Kidney (tissue), 13 donors: ENCODE measurements at regions not wholly inside any gene's neighbourhood (a gene's known extent, or its start where the extent isn't known, plus 50 kb on each side); places are given as distances from the start of the nearest gene placed in this dataset.

Source experiments
- DNase-seq, 5 donors: peaks; one replicate each; pipeline ENCODE4 v3.0.0-alpha.2; 2013 to 2020
- FAIRE-seq: peaks from 2 replicates; lab custom pipeline; 2012; peaks lifted over from hg19 to GRCh38; lab: Jason Lieb, UNC
- H3K27ac ChIP-seq, 2 donors: one replicate each; pipeline ENCODE4 v1.7.0; 2013; ENCODE audit warnings: low read depth in 2 of 2, low read length in 2 of 2, inconsistent platforms in 1 of 2
- H3K27me3 ChIP-seq: one replicate; pipeline ENCODE4 v1.7.1; 2013; ENCODE audit warnings: low read length, inconsistent platforms; ENCODE audit not compliant: control insufficient read depth, insufficient read depth
- H3K36me3 ChIP-seq, 3 donors: one replicate each; pipeline versions ENCODE4 v1.7.0 to v1.7.1; 2013; ENCODE audit warnings: low read length in 3 of 3, control low read depth in 1 of 3, inconsistent platforms in 1 of 3; ENCODE audit not compliant: insufficient read depth in 3 of 3, control insufficient read depth in 2 of 3
- H3K4me1 ChIP-seq, 3 donors: one replicate each; pipeline versions ENCODE4 v1.7.0 to v1.7.1; 2013; ENCODE audit warnings: low read length in 3 of 3, inconsistent platforms in 1 of 3, low read depth in 1 of 3; ENCODE audit not compliant: control insufficient read depth in 2 of 3, insufficient read depth in 2 of 3
- H3K4me3 ChIP-seq, 3 donors: one replicate each; pipeline versions ENCODE4 v1.7.0 to v1.8.1; 2013; ENCODE audit warnings: low read length in 3 of 3, control low read depth in 1 of 3, inconsistent platforms in 1 of 3
- H3K9ac ChIP-seq, 3 donors: one replicate each; pipeline versions ENCODE4 v1.7.0 to v1.7.1; 2013; ENCODE audit warnings: low read length in 3 of 3, control low read depth in 1 of 3, inconsistent platforms in 1 of 3
- H3K9me3 ChIP-seq, 3 donors: one replicate each; pipeline versions ENCODE4 v1.7.0 to v1.7.1; 2013; ENCODE audit warnings: low read length in 3 of 3, control low read depth in 1 of 3, inconsistent platforms in 1 of 3; ENCODE audit not compliant: control insufficient read depth in 2 of 3, insufficient read depth in 1 of 3
- intact Hi-C: fragments of 100-400 bp; cut with DNase I; formaldehyde crosslinking; loops from one replicate; pipeline ENCODE4 v1.11.1; 2022
- TF ChIP-seq, protein P1 (sequence below): IDR thresholded peaks from 3 replicates; pipeline ENCODE4 v1.5.1; 2012; ENCODE audit warnings: mild to moderate bottlenecking, moderate library complexity, borderline replicate concordance; ENCODE audit not compliant: insufficient read depth; ENCODE audit errors: extremely low read depth
- donor health status: control.
- donor health status: control.
- donor health status: control.
- donor health status: control.
- donor health status: control.
- donor health status: DM: yes; HTN: yes; CAD: no.
- donor health status: Normal renal cell carcinoma (clear cell type).

DNA sequence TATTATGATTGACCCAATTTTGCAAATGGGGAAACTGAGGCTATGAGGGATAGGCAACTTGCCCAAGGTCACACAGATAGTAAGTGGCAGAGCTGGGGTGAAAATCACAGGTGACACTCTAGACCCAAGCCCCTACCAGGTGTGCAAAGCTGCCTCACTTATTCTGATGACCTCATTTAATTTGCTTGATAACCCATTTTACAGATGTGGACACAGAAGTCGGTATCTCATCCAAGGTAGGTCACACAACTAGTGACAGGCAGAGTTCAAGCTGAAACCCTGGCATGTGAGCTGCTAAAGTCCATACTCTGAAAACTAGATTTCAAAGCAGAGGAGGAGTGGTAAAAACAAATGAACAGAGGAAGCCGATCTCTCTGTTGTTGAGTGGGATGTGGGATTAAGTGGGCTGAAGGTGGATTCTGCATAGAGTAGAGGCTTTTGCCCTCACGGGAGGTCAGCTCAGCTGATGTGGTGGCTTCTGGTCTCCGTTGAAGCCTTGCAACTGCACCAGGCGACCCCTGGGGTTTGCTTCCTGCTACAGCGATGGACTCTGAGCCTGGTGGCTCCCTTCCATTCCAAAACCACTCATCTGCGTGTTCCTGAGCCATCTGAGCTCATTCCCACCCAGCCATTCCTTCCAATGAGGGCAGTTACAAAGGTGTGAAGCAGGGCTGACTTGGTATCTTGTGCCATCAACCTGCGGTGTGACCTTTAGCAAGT, 164.3 kb upstream of the FHL2 start:
- TF ChIP-seq, protein P1, sequence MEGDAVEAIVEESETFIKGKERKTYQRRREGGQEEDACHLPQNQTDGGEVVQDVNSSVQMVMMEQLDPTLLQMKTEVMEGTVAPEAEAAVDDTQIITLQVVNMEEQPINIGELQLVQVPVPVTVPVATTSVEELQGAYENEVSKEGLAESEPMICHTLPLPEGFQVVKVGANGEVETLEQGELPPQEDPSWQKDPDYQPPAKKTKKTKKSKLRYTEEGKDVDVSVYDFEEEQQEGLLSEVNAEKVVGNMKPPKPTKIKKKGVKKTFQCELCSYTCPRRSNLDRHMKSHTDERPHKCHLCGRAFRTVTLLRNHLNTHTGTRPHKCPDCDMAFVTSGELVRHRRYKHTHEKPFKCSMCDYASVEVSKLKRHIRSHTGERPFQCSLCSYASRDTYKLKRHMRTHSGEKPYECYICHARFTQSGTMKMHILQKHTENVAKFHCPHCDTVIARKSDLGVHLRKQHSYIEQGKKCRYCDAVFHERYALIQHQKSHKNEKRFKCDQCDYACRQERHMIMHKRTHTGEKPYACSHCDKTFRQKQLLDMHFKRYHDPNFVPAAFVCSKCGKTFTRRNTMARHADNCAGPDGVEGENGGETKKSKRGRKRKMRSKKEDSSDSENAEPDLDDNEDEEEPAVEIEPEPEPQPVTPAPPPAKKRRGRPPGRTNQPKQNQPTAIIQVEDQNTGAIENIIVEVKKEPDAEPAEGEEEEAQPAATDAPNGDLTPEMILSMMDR, result no peak
- no peak for FAIRE-seq
- Histone ChIP-seq H3K36me3 (no peaks in the 10 kb centered on the region), H3K27ac (no peak overlapping the region), H3K4me3 (no peak overlapping the region), H3K9me3 (no peaks in the 10 kb centered on the region), H3K27me3 (no peaks in the 10 kb centered on the region), H3K9ac (no peak overlapping the region), H3K4me1 (peaks cover 0 to 2% (median 0%) of the 10 kb centered on the region in 3 donors)
- intact Hi-C loops, result no loop called here
- DNase-seq, result no peak

DNA sequence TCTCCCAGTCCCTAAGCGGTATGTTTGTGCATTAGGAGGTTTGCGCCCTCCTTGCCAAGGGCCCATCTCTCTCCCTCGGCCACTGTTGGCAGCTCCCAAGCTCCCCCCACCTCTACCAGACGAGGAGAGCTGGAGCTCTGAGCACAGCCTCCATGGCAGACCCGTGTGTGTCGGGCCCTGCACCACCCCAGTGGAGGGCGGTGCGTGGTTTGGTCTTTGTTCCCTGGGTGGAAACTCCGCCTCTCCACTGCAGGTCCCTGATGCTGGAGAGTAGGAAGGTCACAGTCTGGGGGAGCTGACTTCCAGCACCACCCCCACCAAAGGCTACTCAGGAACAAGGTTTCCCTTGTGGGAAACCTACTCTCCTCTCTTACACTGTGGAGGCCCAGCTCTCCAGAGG, 162.6 kb upstream of the FHL2 start:
- Histone ChIP-seq H3K27me3 (no peaks in the 10 kb centered on the region), H3K4me1 (peaks cover 0 to 2% (median 0%) of the 10 kb centered on the region in 3 donors), H3K9ac (no peak overlapping the region), H3K9me3 (no peaks in the 10 kb centered on the region), H3K36me3 (no peaks in the 10 kb centered on the region), H3K4me3 (no peak overlapping the region), H3K27ac (no peak overlapping the region)
- peak in 1 of 5 donors; percentile 7 for DNase-seq
- intact Hi-C loops, result no loop called here
- no peak for FAIRE-seq
- TF ChIP-seq, protein P1, result no peak

DNA sequence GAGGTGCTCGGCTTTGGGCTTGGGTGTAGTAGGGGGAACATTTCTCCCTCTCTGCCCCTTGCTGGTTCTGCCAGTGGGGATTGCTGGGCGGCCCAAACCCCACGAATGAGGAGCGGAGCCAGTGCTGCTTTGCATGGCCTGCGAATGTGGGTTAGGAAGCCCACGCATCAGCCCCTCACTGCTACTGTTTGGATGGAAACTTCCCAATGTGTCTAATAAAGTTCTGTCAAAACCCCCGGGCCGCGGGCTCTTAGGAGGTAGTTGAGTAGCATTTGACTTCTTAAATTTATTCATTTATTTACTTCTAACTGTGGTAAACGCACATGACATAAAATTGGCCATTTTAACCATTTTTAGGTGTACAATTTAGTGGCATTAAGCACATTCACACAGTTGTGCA, 161.3 kb upstream of the FHL2 start:
- H3K27ac ChIP-seq, result no peak overlapping the region
- intact Hi-C loops, result no loop called here
- DNase-seq (peak in 1 of 5 donors; percentile 19), FAIRE-seq (no peak)
- TF ChIP-seq, protein P1, result no peak
- no peak overlapping the region for H3K4me3 ChIP-seq
- no peak overlapping the region for H3K9ac ChIP-seq
- no peaks in the 10 kb centered on the region for H3K9me3 ChIP-seq
- H3K27me3 ChIP-seq, result no peaks in the 10 kb centered on the region
- no peaks in the 10 kb centered on the region for H3K36me3 ChIP-seq
- H3K4me1 ChIP-seq, result peaks cover 0 to 2% (median 0%) of the 10 kb centered on the region in 3 donors
